D721Med (cell line): ENCODE measurements at regions not wholly inside any gene's neighbourhood (a gene's known extent, or its start where the extent isn't known, plus 50 kb on each side); places are given as distances from the start of the nearest gene placed in this dataset.

Experiments
- DNase-seq: peaks from one replicate; pipeline ENCODE4 v3.0.0; 2011; ENCODE audit warnings: low spot score; ENCODE audit not compliant: insufficient read length
- FAIRE-seq: peaks from 2 replicates; lab custom pipeline; 2011; peaks lifted over from hg19 to GRCh38; lab: Jason Lieb, UNC
- CTCF ChIP-seq: IDR thresholded peaks from 2 replicates; pipeline ENCODE4 v1.5.1; 2012; ENCODE audit warnings: mild to moderate bottlenecking, control low read depth; ENCODE audit not compliant: insufficient read depth; ENCODE audit errors: missing control alignments

- TF ChIP-seq CTCF, result no peak
- FAIRE-seq (no peak), DNase-seq (no peak)
Measured at GRCh38 chr2:240293557-240294461, 141.7 kb upstream of the GPC1 start.

- no peak for FAIRE-seq
- DNase-seq, result no peak
- TF ChIP-seq CTCF, result no peak
Measured at GRCh38 chr2:240294514-240294913, 140.9 kb upstream of the GPC1 start.

GRCh38 chr2:240295256-240296103 is 140.0 kb upstream of the GPC1 start:
- no peak for FAIRE-seq
- DNase-seq, result no peak
- TF ChIP-seq CTCF, result no peak

GRCh38 chr2:240296104-240296406 is 139.4 kb upstream of the GPC1 start:
- DNase-seq (no peak), FAIRE-seq (no peak)
- TF ChIP-seq CTCF, result no peak

- no peak for FAIRE-seq
- DNase-seq, result no peak
- TF ChIP-seq CTCF, result no peak
Measured at GRCh38 chr2:240296476-240297255, 138.8 kb upstream of the GPC1 start.

GRCh38 chr2:240297256-240298116 is 138.0 kb upstream of the GPC1 start:
- FAIRE-seq (no peak), DNase-seq (no peak)
- no peak for TF ChIP-seq CTCF
